DMS 273 (cell line): ENCODE measurements at regions not wholly inside any gene's neighbourhood (a gene's known extent, or its start where the extent isn't known, plus 50 kb on each side); places are given as distances from the start of the nearest gene placed in this dataset.

Experiments used
- DNase-seq: peaks from one replicate; lab custom pipeline; 2025; ENCODE audit not compliant: unreplicated experiment; lab: John Stamatoyannopoulos, UW

GRCh38 chr9:14560194-14560593 is 133.0 kb downstream of the ZDHHC21 start:
- no peak for DNase-seq

- no peak for DNase-seq
Observed at GRCh38 chr9:14554886-14555285, 138.3 kb downstream of the ZDHHC21 start.

- no peak for DNase-seq
Observed at GRCh38 chr9:14547245-14548060, 145.8 kb downstream of the ZDHHC21 start.

GRCh38 chr9:14546693-14547092 is 146.5 kb downstream of the ZDHHC21 start:
- DNase-seq, result no peak

GRCh38 chr9:14542071-14542470 is 151.2 kb downstream of the ZDHHC21 start:
- DNase-seq, result no peak

GRCh38 chr9:14538526-14538925 is 154.7 kb downstream of the ZDHHC21 start:
- no peak for DNase-seq

- no peak for DNase-seq
Observed at GRCh38 chr9:14535161-14535955, 157.9 kb downstream of the ZDHHC21 start.

GRCh38 chr9:14533867-14534640 is 159.2 kb downstream of the ZDHHC21 start:
- no peak for DNase-seq

- peak; percentile 6 for DNase-seq
Observed at GRCh38 chr9:14532456-14533115, 160.6 kb downstream of the ZDHHC21 start.

- DNase-seq, result no peak
Observed at GRCh38 chr9:14531341-14532269, 161.6 kb downstream of the ZDHHC21 start.

- DNase-seq, result no peak
Observed at GRCh38 chr9:14530841-14531240, 162.4 kb downstream of the ZDHHC21 start.

- DNase-seq, result no peak
Observed at GRCh38 chr9:14530366-14530765, 162.9 kb downstream of the ZDHHC21 start.

- no peak for DNase-seq
Observed at GRCh38 chr9:14529629-14530028, 163.6 kb downstream of the ZDHHC21 start.

- no peak for DNase-seq
Observed at GRCh38 chr9:14529054-14529453, 164.2 kb downstream of the ZDHHC21 start.

GRCh38 chr9:14526504-14526903 is 166.7 kb downstream of the ZDHHC21 start:
- no peak for DNase-seq

- no peak for DNase-seq
Observed at GRCh38 chr9:14525856-14526255, 167.4 kb downstream of the ZDHHC21 start.

- DNase-seq, result peak; percentile 9
Observed at GRCh38 chr9:14524873-14525515, 168.2 kb downstream of the ZDHHC21 start.

GRCh38 chr9:14523545-14523944 is 169.7 kb downstream of the ZDHHC21 start:
- DNase-seq, result no peak

- no peak for DNase-seq
Observed at GRCh38 chr9:14522627-14523379, 170.4 kb downstream of the ZDHHC21 start.
